Astrocyte (in vitro differentiated cells and primary cell): ENCODE measurements at regions not wholly inside any gene's neighbourhood (a gene's known extent, or its start where the extent isn't known, plus 50 kb on each side); places are given as distances from the start of the nearest gene placed in this dataset.

ENCODE experiments used
- EZH2 ChIP-seq: IDR thresholded peaks from 2 replicates; pipeline ENCODE4 v1.6.1; 2012; ENCODE audit warnings: mild to moderate bottlenecking, low read length, inconsistent platforms; ENCODE audit not compliant: insufficient read depth
- TF ChIP-seq, protein P1 (sequence below): IDR thresholded peaks from 2 replicates; pipeline ENCODE4 v1.5.1; 2011; ENCODE audit warnings: low read depth, mild to moderate bottlenecking, inconsistent platforms, low read length, moderate library complexity; ENCODE audit not compliant: insufficient read depth

DNA sequence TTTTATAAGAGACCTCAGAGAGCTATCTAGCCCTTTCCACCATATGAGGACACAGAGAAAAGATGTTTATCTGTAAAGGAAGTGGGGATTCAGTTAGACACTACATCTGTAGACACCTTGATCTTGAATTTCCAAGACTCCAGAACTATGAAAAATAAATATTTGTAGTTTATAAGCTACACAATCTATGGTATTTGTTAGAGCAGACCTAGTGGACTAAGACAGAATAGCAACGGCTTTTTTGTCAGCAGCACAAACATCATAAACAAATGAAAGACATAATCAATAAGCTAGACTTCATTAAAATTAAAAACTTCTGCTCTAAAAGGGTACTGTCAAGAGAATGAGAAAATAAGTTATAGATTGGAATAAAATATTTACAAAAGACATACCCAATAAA is 810.1 kb downstream of the FSCB start:
- TF ChIP-seq, protein P1, sequence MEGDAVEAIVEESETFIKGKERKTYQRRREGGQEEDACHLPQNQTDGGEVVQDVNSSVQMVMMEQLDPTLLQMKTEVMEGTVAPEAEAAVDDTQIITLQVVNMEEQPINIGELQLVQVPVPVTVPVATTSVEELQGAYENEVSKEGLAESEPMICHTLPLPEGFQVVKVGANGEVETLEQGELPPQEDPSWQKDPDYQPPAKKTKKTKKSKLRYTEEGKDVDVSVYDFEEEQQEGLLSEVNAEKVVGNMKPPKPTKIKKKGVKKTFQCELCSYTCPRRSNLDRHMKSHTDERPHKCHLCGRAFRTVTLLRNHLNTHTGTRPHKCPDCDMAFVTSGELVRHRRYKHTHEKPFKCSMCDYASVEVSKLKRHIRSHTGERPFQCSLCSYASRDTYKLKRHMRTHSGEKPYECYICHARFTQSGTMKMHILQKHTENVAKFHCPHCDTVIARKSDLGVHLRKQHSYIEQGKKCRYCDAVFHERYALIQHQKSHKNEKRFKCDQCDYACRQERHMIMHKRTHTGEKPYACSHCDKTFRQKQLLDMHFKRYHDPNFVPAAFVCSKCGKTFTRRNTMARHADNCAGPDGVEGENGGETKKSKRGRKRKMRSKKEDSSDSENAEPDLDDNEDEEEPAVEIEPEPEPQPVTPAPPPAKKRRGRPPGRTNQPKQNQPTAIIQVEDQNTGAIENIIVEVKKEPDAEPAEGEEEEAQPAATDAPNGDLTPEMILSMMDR, result no peak
- no peak for TF ChIP-seq EZH2
